Neural cell (in vitro differentiated cells): ENCODE measurements at regions not wholly inside any gene's neighbourhood (a gene's known extent, or its start where the extent isn't known, plus 50 kb on each side); places are given as distances from the start of the nearest gene placed in this dataset.

ENCODE experiments used
- H2AFZ ChIP-seq: fragments of 200-600, 300-800 bp; sonication (generic), shearing (Covaris generic); 2 replicates; pipeline ENCODE4 v1.6.0; 2014; ENCODE audit warnings: low read depth, mild to moderate bottlenecking, antibody characterized with exemption, low read length, moderate library complexity
- H3F3A ChIP-seq: fragments of 200-600 bp; shearing (Covaris generic); 2 replicates; pipeline ENCODE4 v1.6.1; 2016; ENCODE audit warnings: mild to moderate bottlenecking, moderate library complexity, mixed read lengths, antibody characterized with exemption, low read length; ENCODE audit not compliant: insufficient read depth, poor library complexity, severe bottlenecking
- H3K27ac ChIP-seq: fragments of 200-600, 300-800 bp; sonication (generic), shearing (Covaris generic); 2 replicates; pipeline ENCODE4 v1.5.1; 2014; ENCODE audit warnings: mild to moderate bottlenecking, low read length, moderate library complexity
- H3K27me3 ChIP-seq: fragments of 300-800, 200-600 bp; sonication (generic), shearing (Covaris generic); 2 replicates; pipeline ENCODE4 v1.6.0; 2014; ENCODE audit warnings: mild to moderate bottlenecking, low read depth, low read length, moderate library complexity; ENCODE audit not compliant: insufficient read depth
- H3K36me3 ChIP-seq: fragments of 300-800, 200-600 bp; sonication (generic), shearing (Covaris generic); 2 replicates; pipeline ENCODE4 v1.5.1; 2014; ENCODE audit warnings: mild to moderate bottlenecking, antibody characterized with exemption, low read length, moderate library complexity; ENCODE audit not compliant: insufficient read depth
- H3K4me2 ChIP-seq: fragments of 300-800, 200-600 bp; sonication (generic), shearing (Covaris generic); 2 replicates; pipeline ENCODE4 v1.6.0; 2014; ENCODE audit warnings: mild to moderate bottlenecking, low read length
- H3K4me3 ChIP-seq: fragments of 300-800, 200-600 bp; sonication (generic), shearing (Covaris generic); 2 replicates; pipeline ENCODE4 v1.5.1; 2014; ENCODE audit warnings: mild to moderate bottlenecking, low read length, moderate library complexity
- H3K79me2 ChIP-seq: fragments of 200-600 bp; shearing (Covaris generic); replicated peaks from 2 replicates; pipeline ENCODE4 v1.6.0; 2014; ENCODE audit warnings: mild to moderate bottlenecking, low read length, moderate library complexity; ENCODE audit not compliant: insufficient read depth
- H3K9ac ChIP-seq: fragments of 300-800, 200-600 bp; sonication (generic), shearing (Covaris generic); 2 replicates; pipeline ENCODE4 v1.6.1; 2016; ENCODE audit warnings: mild to moderate bottlenecking, low read length, mixed read lengths
- H3K9me2 ChIP-seq: fragments of 200-600 bp; shearing (Covaris generic); 2 replicates; pipeline ENCODE4 v1.6.1; 2016; ENCODE audit warnings: mild to moderate bottlenecking, low read length, mixed read lengths; ENCODE audit not compliant: insufficient read depth
- H3K9me3 ChIP-seq: fragments of 200-600, 300-800 bp; sonication (generic), shearing (Covaris generic); 2 replicates; pipeline ENCODE4 v1.6.1; 2016; ENCODE audit warnings: mild to moderate bottlenecking, mixed run types, low read length, moderate library complexity, mixed read lengths
- H4K20me1 ChIP-seq: fragments of 200-600 bp; shearing (Covaris generic); 2 replicates; pipeline ENCODE4 v1.6.1; 2016; ENCODE audit warnings: mild to moderate bottlenecking, mixed run types; ENCODE audit not compliant: insufficient read depth
- EP300 ChIP-seq: fragments of 450-650 bp; conservative IDR thresholded peaks from 2 replicates; pipeline ENCODE4 v1.6.1; 2014; ENCODE audit warnings: antibody characterized with exemption, mild to moderate bottlenecking, moderate library complexity; ENCODE audit not compliant: poor library complexity, severe bottlenecking
- EZH2 ChIP-seq: fragments of 200-600, 300-800 bp; shearing (Covaris generic), sonication (generic); IDR thresholded peaks from 2 replicates; pipeline ENCODE4 v1.6.1; 2014; ENCODE audit warnings: antibody characterized with exemption, low read length, borderline replicate concordance, mild to moderate bottlenecking; ENCODE audit not compliant: insufficient read depth, poor library complexity, severe bottlenecking
- MXI1 ChIP-seq: fragments of 450-650 bp; conservative IDR thresholded peaks from 2 replicates; pipeline ENCODE4 v1.6.1; 2014; ENCODE audit warnings: antibody characterized with exemption, mild to moderate bottlenecking; ENCODE audit not compliant: poor library complexity, severe bottlenecking
- POLR2AphosphoS5 ChIP-seq: IDR thresholded peaks from 2 replicates; pipeline ENCODE4 v1.6.1; 2012
- RAD21 ChIP-seq: fragments of 450-650 bp; conservative IDR thresholded peaks from 2 replicates; pipeline ENCODE4 v1.6.1; 2014; ENCODE audit warnings: antibody characterized with exemption, mild to moderate bottlenecking, moderate library complexity
- REST ChIP-seq: IDR thresholded peaks from 2 replicates; pipeline ENCODE4 v1.6.1; 2012; ENCODE audit warnings: borderline replicate concordance
- SMC3 ChIP-seq: fragments of 450-650 bp; conservative IDR thresholded peaks from 2 replicates; pipeline ENCODE4 v1.6.1; 2014; ENCODE audit warnings: antibody characterized with exemption, mild to moderate bottlenecking, moderate library complexity; ENCODE audit not compliant: poor library complexity
- TAF1 ChIP-seq: IDR thresholded peaks from 2 replicates; pipeline ENCODE4 v1.6.1; 2012; ENCODE audit warnings: low read depth
- TF ChIP-seq, protein P1 (sequence below): fragments of 450-650 bp; IDR thresholded peaks from 2 replicates; pipeline ENCODE4 v1.5.1; 2014; ENCODE audit warnings: antibody characterized with exemption, mild to moderate bottlenecking, moderate library complexity; ENCODE audit not compliant: poor library complexity, severe bottlenecking

- Histone ChIP-seq H4K20me1 (no peaks in the 10 kb centered on the region), H3K4me3 (no peak overlapping the region), H3K36me3 (no peaks in the 10 kb centered on the region), H3K27ac (no peak overlapping the region), H3F3A (no peaks in the 10 kb centered on the region), H3K9me3 (no peaks in the 10 kb centered on the region), H3K9me2 (no peaks in the 10 kb centered on the region), H3K9ac (no peak overlapping the region), H3K27me3 (no peaks in the 10 kb centered on the region), H3K4me2 (no peak overlapping the region), H3K79me2 (no peaks in the 10 kb centered on the region), H2AFZ (no peak overlapping the region)
- TF ChIP-seq EZH2 (no peak), EP300 (no peak), TAF1 (no peak), REST (no peak), SMC3 (no peak), POLR2AphosphoS5 (no peak), MXI1 (no peak), RAD21 (no peak)
- TF ChIP-seq, protein P1, sequence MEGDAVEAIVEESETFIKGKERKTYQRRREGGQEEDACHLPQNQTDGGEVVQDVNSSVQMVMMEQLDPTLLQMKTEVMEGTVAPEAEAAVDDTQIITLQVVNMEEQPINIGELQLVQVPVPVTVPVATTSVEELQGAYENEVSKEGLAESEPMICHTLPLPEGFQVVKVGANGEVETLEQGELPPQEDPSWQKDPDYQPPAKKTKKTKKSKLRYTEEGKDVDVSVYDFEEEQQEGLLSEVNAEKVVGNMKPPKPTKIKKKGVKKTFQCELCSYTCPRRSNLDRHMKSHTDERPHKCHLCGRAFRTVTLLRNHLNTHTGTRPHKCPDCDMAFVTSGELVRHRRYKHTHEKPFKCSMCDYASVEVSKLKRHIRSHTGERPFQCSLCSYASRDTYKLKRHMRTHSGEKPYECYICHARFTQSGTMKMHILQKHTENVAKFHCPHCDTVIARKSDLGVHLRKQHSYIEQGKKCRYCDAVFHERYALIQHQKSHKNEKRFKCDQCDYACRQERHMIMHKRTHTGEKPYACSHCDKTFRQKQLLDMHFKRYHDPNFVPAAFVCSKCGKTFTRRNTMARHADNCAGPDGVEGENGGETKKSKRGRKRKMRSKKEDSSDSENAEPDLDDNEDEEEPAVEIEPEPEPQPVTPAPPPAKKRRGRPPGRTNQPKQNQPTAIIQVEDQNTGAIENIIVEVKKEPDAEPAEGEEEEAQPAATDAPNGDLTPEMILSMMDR: no peak
These were observed 188.8 kb downstream of the CDH26 start for GRCh38 chr20:60147004-60147403.

GRCh38 chr20:60148885-60149284 lies 190.7 kb downstream of the CDH26 start:
- no peak overlapping the region for H3K27ac ChIP-seq
- no peaks in the 10 kb centered on the region for H3K36me3 ChIP-seq
- no peaks in the 10 kb centered on the region for H3K27me3 ChIP-seq
- no peak overlapping the region for H3K4me2 ChIP-seq
- no peaks in the 10 kb centered on the region for H3F3A ChIP-seq
- H3K9ac ChIP-seq: no peak overlapping the region
- H3K4me3 ChIP-seq: no peak overlapping the region
- TF ChIP-seq TAF1: no peak
- no peak for TF ChIP-seq REST
- TF ChIP-seq EZH2: no peak
- no peak for TF ChIP-seq POLR2AphosphoS5
- TF ChIP-seq, protein P1: no peak
- TF ChIP-seq RAD21: no peak
- TF ChIP-seq SMC3: no peak
- H2AFZ ChIP-seq: no peak overlapping the region
- no peaks in the 10 kb centered on the region for H3K9me3 ChIP-seq
- H4K20me1 ChIP-seq: no peaks in the 10 kb centered on the region
- no peaks in the 10 kb centered on the region for H3K9me2 ChIP-seq
- no peaks in the 10 kb centered on the region for H3K79me2 ChIP-seq
